ENCODE measurements at regions not wholly inside any gene's neighbourhood (a gene's known extent, or its start where the extent isn't known, plus 50 kb on each side); places are given as distances from the start of the nearest gene placed in this dataset.
"Not testable (repeated sequence)": the region's sequence is repeated elsewhere in the genome, so short reads cannot be mapped to it uniquely, and the experiment has no call there.

GRCh38 chr1:178581351-178582303, 68.7 kb downstream of the TEX35 start:
- peak in 2 of 3 donors; percentile 87 for DNase-seq
- no peak overlapping the region for H3K4me3 ChIP-seq
- no peaks in the 10 kb centered on the region for H3K9me3 ChIP-seq
- TF ChIP-seq POLR2A (IDR thresholded peaks at IDR 0.05): no peak
- no peak for TF ChIP-seq CTCF (IDR thresholded peaks at IDR 0.05)
- no peaks in the 10 kb centered on the region for H3K36me3 ChIP-seq
- H3K4me1 ChIP-seq: peaks cover 0 to 12% (median 5%) of the 10 kb centered on the region in 4 donors
- no peaks in the 10 kb centered on the region for H3K27me3 ChIP-seq
- H3K27ac ChIP-seq: peak overlapping the region in 2 of 4 donors; percentile 72 to 84

GRCh38 chr1:178587096-178587495, 74.2 kb downstream of the TEX35 start:
- H3K9me3 ChIP-seq: no peaks in the 10 kb centered on the region
- H3K27ac ChIP-seq: no peak overlapping the region
- H3K4me3 ChIP-seq: no peak overlapping the region
- H3K36me3 ChIP-seq: no peaks in the 10 kb centered on the region
- TF ChIP-seq POLR2A (IDR thresholded peaks at IDR 0.05) (no peak), CTCF (IDR thresholded peaks at IDR 0.05) (no peak)
- no peaks in the 10 kb centered on the region for H3K4me1 ChIP-seq
- no peaks in the 10 kb centered on the region for H3K27me3 ChIP-seq
- DNase-seq: no peak

GRCh38 chr1:178587975-178588374, 75.1 kb downstream of the TEX35 start:
- Histone ChIP-seq H3K27me3 (no peaks in the 10 kb centered on the region), H3K4me1 (no peaks in the 10 kb centered on the region), H3K4me3 (no peak overlapping the region), H3K9me3 (no peaks in the 10 kb centered on the region), H3K27ac (no peak overlapping the region), H3K36me3 (no peaks in the 10 kb centered on the region)
- DNase-seq: no peak
- TF ChIP-seq CTCF (IDR thresholded peaks at IDR 0.05): no peak
- no peak for TF ChIP-seq POLR2A (IDR thresholded peaks at IDR 0.05)

GRCh38 chr1:178589042-178589441, 76.1 kb downstream of the TEX35 start:
- H3K27me3 ChIP-seq, H3K27ac ChIP-seq, H3K36me3 ChIP-seq, H3K9me3 ChIP-seq, H3K4me3 ChIP-seq, H3K4me1 ChIP-seq, DNase-seq: not testable (repeated sequence)

GRCh38 chr1:178591811-178592210, 78.9 kb downstream of the TEX35 start:
- not testable (repeated sequence) for H3K27ac ChIP-seq, H3K4me3 ChIP-seq, H3K27me3 ChIP-seq, H3K4me1 ChIP-seq, H3K36me3 ChIP-seq, DNase-seq, H3K9me3 ChIP-seq

- no peak for TF ChIP-seq POLR2A (IDR thresholded peaks at IDR 0.05)
- no peak for TF ChIP-seq CTCF (IDR thresholded peaks at IDR 0.05)
- Histone ChIP-seq H3K27ac (no peak overlapping the region), H3K4me3 (no peak overlapping the region)
Observed at GRCh38 chr1:178593515-178593914, 80.6 kb downstream of the TEX35 start.

More at GRCh38 chr1:178593515-178593914, 80.6 kb downstream of the TEX35 start:
- Histone ChIP-seq H3K36me3 (no peaks in the 10 kb centered on the region), H3K27me3 (no peaks in the 10 kb centered on the region), H3K4me1 (no peaks in the 10 kb centered on the region), H3K9me3 (no peaks in the 10 kb centered on the region)
- DNase-seq: no peak

Data from Peyer's patch (tissue), 4 donors.